B cell (primary cell): ENCODE measurements at regions not wholly inside any gene's neighbourhood (a gene's known extent, or its start where the extent isn't known, plus 50 kb on each side); places are given as distances from the start of the nearest gene placed in this dataset.

Source experiments
- CTCF ChIP-seq: fragments of 200-600 bp; IDR thresholded peaks from one replicate; pipeline ENCODE4 v1.8.0; 2022; ENCODE audit warnings: antibody characterized with exemption, mild to moderate bottlenecking
- EZH2 ChIP-seq: IDR thresholded peaks from 2 replicates; pipeline ENCODE4 v1.6.1; 2012; ENCODE audit warnings: borderline replicate concordance, low read depth, mild to moderate bottlenecking, moderate library complexity, low read length; ENCODE audit not compliant: insufficient read depth, poor library complexity, severe bottlenecking

DNA sequence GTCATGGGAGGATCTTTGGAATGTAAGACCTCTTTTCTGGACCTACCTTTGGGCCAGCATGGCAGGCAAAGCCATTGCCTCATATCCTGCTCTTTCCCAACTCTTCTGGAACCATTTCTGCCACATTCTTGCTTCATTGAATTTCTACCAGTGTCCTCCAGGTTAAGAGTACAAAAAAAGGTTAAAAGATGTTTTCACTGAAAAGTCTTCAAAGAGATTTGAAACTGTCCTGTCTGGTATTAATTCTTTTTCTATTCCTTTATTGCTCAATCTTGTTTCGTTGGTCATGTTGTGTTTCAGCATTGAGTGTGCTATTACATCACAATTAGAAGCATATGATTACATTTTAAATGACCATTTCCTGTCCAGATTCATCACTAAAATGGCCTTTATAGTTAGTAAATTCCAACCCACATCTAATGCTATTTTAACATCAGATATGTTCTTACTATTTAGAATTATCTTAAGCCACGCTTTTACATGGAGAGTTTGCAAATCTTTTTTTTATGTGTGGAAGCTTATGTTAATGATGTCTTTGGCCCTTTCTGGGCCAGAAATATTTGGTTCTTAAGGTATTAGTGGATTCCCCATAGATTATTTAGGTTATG is 450.9 kb downstream of the GJA1 start:
- TF ChIP-seq CTCF (no peak), EZH2 (no peak)
